ENCODE measurements at regions not wholly inside any gene's neighbourhood (a gene's known extent, or its start where the extent isn't known, plus 50 kb on each side); places are given as distances from the start of the nearest gene placed in this dataset.

GRCh38 chr1:48080331-48081255 lies 83.4 kb upstream of the TRABD2B start:
- no peak overlapping the region for H3K4me2 ChIP-seq (ENCODE audit: control insufficient read depth, extremely low read depth, insufficient read depth, low read depth, low read length)
- no peaks in the 10 kb centered on the region for H4K20me1 ChIP-seq (ENCODE audit: control insufficient read depth, extremely low read depth, insufficient read depth, low read length)
- no peak overlapping the region for H3K9ac ChIP-seq (ENCODE audit: control insufficient read depth, extremely low read depth, insufficient read depth, low read length)
- H3K4me3 ChIP-seq (ENCODE audit: control insufficient read depth in 2 of 3, extremely low read depth in 1 of 3, insufficient read depth in 2 of 3, low read depth in 1 of 3, low read length in 3 of 3): no peak overlapping the region
- no peak overlapping the region for H3K27ac ChIP-seq (ENCODE audit: control insufficient read depth, insufficient read depth, low read length)
- H3K27me3 ChIP-seq (ENCODE audit: control insufficient read depth, extremely low read depth, insufficient read depth, low read length): peaks cover 8% of the 10 kb centered on the region
- no peak for FAIRE-seq
- no peaks in the 10 kb centered on the region for H3K9me3 ChIP-seq (ENCODE audit: control insufficient read depth, low read depth, low read length)
- TF ChIP-seq EZH2 (IDR thresholded peaks at IDR 0.05; ENCODE audit: low read length): no peak
- TF ChIP-seq CTCF (optimal IDR thresholded peaks at IDR 0.05 in 1 of 3, IDR thresholded peaks at IDR 0.05 in 1 of 3, conservative IDR thresholded peaks at IDR 0.05 in 1 of 3; ENCODE audit: extremely low read depth in 1 of 3, insufficient read depth in 2 of 3, low read length in 3 of 3): no peak
- dilution Hi-C loops (cut with MboI; ENCODE audit: extremely low pct_ligation_motif_present, low sequenced_read_pairs): no loop called here
- no peaks in the 10 kb centered on the region for H3K4me1 ChIP-seq (ENCODE audit: control insufficient read depth, extremely low read depth, insufficient read depth, low read length)
- H2AFZ ChIP-seq (ENCODE audit: control insufficient read depth, low read length): no peak overlapping the region
- H3K36me3 ChIP-seq (ENCODE audit: control insufficient read depth in 2 of 2, extremely low read depth in 1 of 2, insufficient read depth in 2 of 2, low read length in 2 of 2): no peaks in the 10 kb centered on the region
- no peaks in the 10 kb centered on the region for H3K79me2 ChIP-seq (ENCODE audit: control insufficient read depth, insufficient read depth, low read length)
- DNase-seq (ENCODE audit: low read depth, low spot score): no peak
- H3K9me1 ChIP-seq (ENCODE audit: control insufficient read depth, extremely low read depth, insufficient read depth, low read length): no peaks in the 10 kb centered on the region

DNA sequence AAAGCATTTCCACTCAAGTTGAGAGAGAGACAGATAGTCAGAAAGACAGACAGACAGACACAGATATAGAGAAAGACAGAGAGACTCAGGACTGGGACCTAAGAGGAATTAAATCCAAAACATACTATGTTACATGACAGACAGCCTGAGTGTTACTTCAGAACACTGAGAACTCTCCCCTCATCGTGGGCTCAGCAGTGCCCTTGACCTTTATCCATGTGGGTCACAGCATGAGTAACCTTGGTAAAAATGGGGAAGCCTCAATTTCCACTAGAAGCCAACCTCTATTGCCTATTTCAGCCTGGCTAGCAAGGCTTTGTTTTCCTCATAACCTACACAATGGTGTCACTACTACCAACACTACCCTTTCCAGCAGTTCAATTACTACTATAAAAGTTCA lies 81.9 kb upstream of the TRABD2B start:
- no peak overlapping the region for H3K4me2 ChIP-seq (ENCODE audit: control insufficient read depth, extremely low read depth, insufficient read depth, low read depth, low read length)
- no peak overlapping the region for H3K4me3 ChIP-seq (ENCODE audit: control insufficient read depth in 2 of 3, extremely low read depth in 1 of 3, insufficient read depth in 2 of 3, low read depth in 1 of 3, low read length in 3 of 3)
- no peak overlapping the region for H3K9ac ChIP-seq (ENCODE audit: control insufficient read depth, extremely low read depth, insufficient read depth, low read length)

More for the DNA sequence above, 81.9 kb upstream of the TRABD2B start:
- TF ChIP-seq CTCF (optimal IDR thresholded peaks at IDR 0.05 in 1 of 3, IDR thresholded peaks at IDR 0.05 in 1 of 3, conservative IDR thresholded peaks at IDR 0.05 in 1 of 3; ENCODE audit: extremely low read depth in 1 of 3, insufficient read depth in 2 of 3, low read length in 3 of 3) (no peak), EZH2 (IDR thresholded peaks at IDR 0.05; ENCODE audit: low read length) (no peak)
- Histone ChIP-seq H3K79me2 (ENCODE audit: control insufficient read depth, insufficient read depth, low read length) (no peaks in the 10 kb centered on the region), H3K27me3 (ENCODE audit: control insufficient read depth, extremely low read depth, insufficient read depth, low read length) (peaks cover 11% of the 10 kb centered on the region), H4K20me1 (ENCODE audit: control insufficient read depth, extremely low read depth, insufficient read depth, low read length) (no peaks in the 10 kb centered on the region), H3K9me3 (ENCODE audit: control insufficient read depth, low read depth, low read length) (no peaks in the 10 kb centered on the region), H3K27ac (ENCODE audit: control insufficient read depth, insufficient read depth, low read length) (no peak overlapping the region), H3K36me3 (ENCODE audit: control insufficient read depth in 2 of 2, extremely low read depth in 1 of 2, insufficient read depth in 2 of 2, low read length in 2 of 2) (no peaks in the 10 kb centered on the region), H3K9me1 (ENCODE audit: control insufficient read depth, extremely low read depth, insufficient read depth, low read length) (no peaks in the 10 kb centered on the region), H3K4me1 (ENCODE audit: control insufficient read depth, extremely low read depth, insufficient read depth, low read length) (no peaks in the 10 kb centered on the region), H2AFZ (ENCODE audit: control insufficient read depth, low read length) (no peak overlapping the region)
- dilution Hi-C loops (cut with MboI; ENCODE audit: extremely low pct_ligation_motif_present, low sequenced_read_pairs): no loop called here
- FAIRE-seq (no peak), DNase-seq (ENCODE audit: low read depth, low spot score) (no peak)
